Fibroblast of mammary gland (primary cell): ENCODE measurements at regions not wholly inside any gene's neighbourhood (a gene's known extent, or its start where the extent isn't known, plus 50 kb on each side); places are given as distances from the start of the nearest gene placed in this dataset.
A peak's percentile ranks its signal among the peaks of the same experiment; 100 is the strongest.

Experiments
- DNase-seq: peaks from one replicate; pipeline ENCODE4 v3.0.0-alpha.2; 2010; ENCODE audit warnings: low read depth
- H3K4me3 ChIP-seq: 2 replicates; pipeline ENCODE4 v1.5.1; 2011; ENCODE audit warnings: low read depth, mild to moderate bottlenecking, low read length, moderate library complexity; ENCODE audit not compliant: control insufficient read depth
- CTCF ChIP-seq: conservative IDR thresholded peaks from 2 replicates; pipeline ENCODE4 v1.5.1; 2011; ENCODE audit warnings: low read depth, low read length, inconsistent platforms; ENCODE audit not compliant: control insufficient read depth, insufficient read depth

- peak; percentile 30 for DNase-seq
- no peak overlapping the region for H3K4me3 ChIP-seq
- peak; percentile 36 for TF ChIP-seq CTCF
Observed at GRCh38 chr3:148366743-148367410, 330.8 kb upstream of the AGTR1 start.

- no peak for DNase-seq
- H3K4me3 ChIP-seq: no peak overlapping the region
- no peak for TF ChIP-seq CTCF
Observed at GRCh38 chr3:148367756-148368155, 329.9 kb upstream of the AGTR1 start.

GRCh38 chr3:148369381-148369780 lies 328.3 kb upstream of the AGTR1 start:
- TF ChIP-seq CTCF: no peak

GRCh38 chr3:148372206-148372875 lies 325.4 kb upstream of the AGTR1 start:
- DNase-seq: no peak
- no peak overlapping the region for H3K4me3 ChIP-seq
- TF ChIP-seq CTCF: no peak

More at GRCh38 chr3:148369381-148369780, 328.3 kb upstream of the AGTR1 start:
- no peak overlapping the region for H3K4me3 ChIP-seq
- no peak for DNase-seq

DNA sequence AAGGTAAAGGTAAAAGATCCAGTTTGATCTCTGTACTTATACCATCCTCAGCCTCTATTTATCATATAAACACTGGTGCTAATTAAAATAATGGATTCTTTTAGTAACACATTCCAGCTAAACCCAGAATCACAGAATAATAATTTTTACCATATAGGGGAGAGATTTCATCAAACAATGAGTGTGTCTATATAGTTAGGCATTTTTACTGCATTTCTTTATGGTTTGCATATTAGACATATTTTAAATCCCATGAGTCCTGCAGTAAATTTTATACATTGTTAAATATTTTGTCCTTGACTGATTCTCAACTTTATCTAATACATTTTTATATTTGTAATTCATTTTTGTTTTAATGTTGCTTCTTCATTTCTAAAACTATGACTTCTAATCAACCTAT lies 323.7 kb upstream of the AGTR1 start:
- DNase-seq: no peak
- TF ChIP-seq CTCF: no peak
- H3K4me3 ChIP-seq: no peak overlapping the region

DNA sequence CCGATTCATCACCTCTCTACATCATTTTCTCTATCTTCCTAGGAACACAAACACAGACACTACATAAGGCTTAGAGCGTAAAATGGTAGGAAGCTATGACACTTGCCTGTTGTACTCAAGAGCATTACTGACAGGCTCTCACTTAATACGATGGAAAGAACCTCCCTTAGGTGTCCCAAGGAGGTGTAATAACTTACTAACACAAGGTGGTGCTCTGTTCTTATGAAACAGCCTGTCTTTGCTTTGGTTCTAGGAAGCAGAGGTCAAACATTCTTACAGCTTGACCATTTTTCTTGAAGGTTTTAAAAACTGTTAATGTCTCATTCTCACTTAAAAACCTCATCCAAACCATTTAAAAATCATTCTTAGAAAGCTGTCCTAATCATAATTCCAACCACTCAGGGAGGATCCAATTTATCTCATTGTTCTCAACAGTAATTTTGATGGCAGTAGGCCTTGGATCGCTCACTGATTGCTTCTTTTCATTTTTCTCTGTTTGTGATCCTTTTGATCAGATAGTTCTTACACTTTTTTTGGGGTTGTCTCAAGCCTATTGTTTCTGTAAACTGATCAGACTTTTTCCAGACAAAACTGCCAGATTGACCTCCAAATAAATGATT lies 317.8 kb upstream of the AGTR1 start:
- H3K4me3 ChIP-seq: no peak overlapping the region
- peak; percentile 72 for TF ChIP-seq CTCF
- peak; percentile 76 for DNase-seq
